Activated T-helper 2 cell treated with anti-CD3 and anti-CD28 coated beads, Interferon-gamma antibody, Interleukin-2, Interleukin-4, amounts not matched to agents 10 μg/mL and 5 μg/mL and 100 μg/mL, durations not matched to agents 14 hours and 24 hours and 36 hours (primary cell): ENCODE measurements at regions not wholly inside any gene's neighbourhood (a gene's known extent, or its start where the extent isn't known, plus 50 kb on each side); places are given as distances from the start of the nearest gene placed in this dataset.

Source experiments
- DNase-seq: peaks from one replicate; pipeline ENCODE4 v3.0.0; 2021; ENCODE audit warnings: low spot score
- H3K27ac Mint-ChIP-seq: one replicate; pipeline ENCODE4 v1.8.0; 2021; ENCODE audit warnings: mixed read lengths
- H3K27me3 Mint-ChIP-seq: one replicate; pipeline ENCODE4 v1.8.0; 2021; ENCODE audit warnings: low read depth, mixed read lengths
- H3K36me3 Mint-ChIP-seq: one replicate; pipeline ENCODE4 v1.8.0; 2021; ENCODE audit warnings: low read depth, mixed read lengths
- H3K4me1 Mint-ChIP-seq: one replicate; pipeline ENCODE4 v1.8.0; 2021; ENCODE audit warnings: low read depth, mixed read lengths
- H3K4me3 Mint-ChIP-seq: one replicate; pipeline ENCODE4 v1.8.0; 2021; ENCODE audit warnings: low read depth, mild to moderate bottlenecking, moderate library complexity, mixed read lengths
- H3K9me3 Mint-ChIP-seq: one replicate; pipeline ENCODE4 v1.8.0; 2021; ENCODE audit warnings: mixed read lengths
- intact Hi-C: fragments of 100-400 bp; cut with micrococcal nuclease; formaldehyde crosslinking; loops from one replicate; pipeline ENCODE4 v1.15.1; 2023

DNA sequence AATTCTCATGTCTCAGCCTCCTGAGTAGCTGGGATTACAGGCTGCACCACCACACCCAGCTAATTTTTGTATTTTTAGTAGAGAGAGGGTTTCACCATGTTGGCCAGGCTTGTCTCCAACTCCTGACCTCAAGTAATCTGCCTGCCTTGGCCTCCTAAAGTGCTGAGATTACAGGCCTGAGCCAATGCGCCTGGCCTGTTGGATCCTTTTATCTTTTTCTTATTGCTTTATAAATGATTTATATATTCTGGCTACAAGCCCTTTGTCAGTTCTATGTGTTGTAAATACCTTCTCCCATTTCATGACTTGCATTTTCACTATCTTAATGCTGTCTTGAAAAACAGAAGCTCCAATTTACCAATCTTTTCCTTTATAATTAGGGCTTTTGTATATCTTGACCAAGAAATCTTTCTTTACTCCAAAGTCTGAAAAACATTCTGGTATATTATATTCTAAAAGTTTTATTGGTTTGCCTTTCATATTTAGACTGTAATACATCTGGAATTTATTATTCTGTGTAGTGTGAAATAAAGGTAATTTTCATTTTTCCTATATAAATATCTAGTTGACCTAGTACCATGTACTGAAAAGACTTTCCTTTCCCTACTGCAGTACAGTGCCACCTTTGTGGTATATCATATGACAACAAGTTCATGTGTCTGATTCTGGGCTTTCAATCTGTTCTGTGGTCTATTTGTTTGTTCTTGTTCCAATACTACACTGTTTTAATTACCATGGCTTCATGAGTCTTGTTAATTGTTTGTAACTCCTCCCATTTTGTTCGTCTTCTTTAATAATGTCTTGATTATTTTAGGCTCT is 52.9 kb upstream of the RNU6-1 start:
- H3K27me3 Mint-ChIP-seq: peaks cover 16% of the 10 kb centered on the region

DNA sequence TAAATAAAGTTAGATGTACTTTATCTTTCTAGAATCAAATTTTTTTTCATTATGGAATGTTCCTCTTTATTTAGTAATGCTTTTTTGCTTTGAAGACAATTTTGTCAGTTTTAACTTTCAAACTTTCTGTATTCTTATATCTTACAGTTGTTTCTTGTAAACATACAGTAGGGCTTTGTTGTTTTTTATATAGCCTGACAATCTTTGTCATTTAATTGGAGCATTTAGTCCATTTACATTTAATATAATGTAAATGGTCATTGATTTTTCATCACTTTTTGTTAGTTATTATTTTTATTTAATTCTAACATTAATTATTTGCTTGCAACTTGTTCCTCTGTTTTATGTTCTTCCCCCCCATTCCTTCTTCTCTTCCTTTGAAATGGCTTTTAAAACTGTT is 55.4 kb upstream of the RNU6-1 start:
- intact Hi-C loops: no loop called here
- Mint-ChIP-seq H3K27me3 (peaks cover 4% of the 10 kb centered on the region), H3K9me3 (peaks cover 7% of the 10 kb centered on the region), H3K4me1 (no peaks in the 10 kb centered on the region), H3K36me3 (no peaks in the 10 kb centered on the region), H3K4me3 (no peak overlapping the region), H3K27ac (no peak overlapping the region)
- DNase-seq: no peak

More for the DNA sequence above, 52.9 kb upstream of the RNU6-1 start:
- no peaks in the 10 kb centered on the region for H3K36me3 Mint-ChIP-seq
- no peak overlapping the region for H3K4me3 Mint-ChIP-seq
- no peak overlapping the region for H3K27ac Mint-ChIP-seq
- intact Hi-C loops: no loop called here
- no peak for DNase-seq
- H3K9me3 Mint-ChIP-seq: peaks cover 18% of the 10 kb centered on the region
- peaks cover 5% of the 10 kb centered on the region for H3K4me1 Mint-ChIP-seq

DNA sequence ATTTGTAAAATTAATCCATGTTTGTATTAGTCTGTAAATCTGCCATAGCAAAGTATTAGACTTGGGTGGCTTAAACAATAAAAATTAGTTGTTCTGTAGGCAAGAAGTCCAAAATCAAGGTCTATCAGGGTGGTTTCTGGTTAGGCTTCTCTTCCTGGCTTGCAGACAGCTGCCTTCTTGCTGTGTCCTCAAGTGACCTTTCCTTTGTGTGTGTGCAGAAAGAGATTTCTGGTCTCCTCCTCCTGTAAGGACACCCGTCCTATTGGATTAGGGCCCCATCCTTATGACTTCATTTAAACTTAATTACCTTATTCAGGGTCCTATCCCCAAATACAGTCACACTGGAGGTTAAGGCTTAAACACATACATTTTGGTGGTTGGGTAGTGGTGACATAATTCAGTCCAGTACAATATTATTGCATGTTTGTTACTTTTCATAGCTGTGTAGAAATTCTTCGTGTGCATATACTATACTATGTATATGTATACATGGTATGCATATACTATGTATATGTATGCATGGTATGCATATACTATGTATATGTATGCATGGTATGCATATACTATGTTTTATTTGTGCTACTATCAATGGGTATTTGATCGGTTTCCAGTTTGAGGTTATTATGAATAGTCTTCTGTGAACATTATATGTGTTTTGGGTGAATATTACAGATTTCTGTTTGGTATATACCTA is 57.9 kb upstream of the RNU6-1 start:
- Mint-ChIP-seq H3K27me3 (peaks cover 4% of the 10 kb centered on the region), H3K9me3 (peaks cover 7% of the 10 kb centered on the region), H3K4me1 (no peaks in the 10 kb centered on the region), H3K4me3 (no peak overlapping the region), H3K27ac (no peak overlapping the region), H3K36me3 (no peaks in the 10 kb centered on the region)
- DNase-seq: no peak
- intact Hi-C loops: no loop called here

DNA sequence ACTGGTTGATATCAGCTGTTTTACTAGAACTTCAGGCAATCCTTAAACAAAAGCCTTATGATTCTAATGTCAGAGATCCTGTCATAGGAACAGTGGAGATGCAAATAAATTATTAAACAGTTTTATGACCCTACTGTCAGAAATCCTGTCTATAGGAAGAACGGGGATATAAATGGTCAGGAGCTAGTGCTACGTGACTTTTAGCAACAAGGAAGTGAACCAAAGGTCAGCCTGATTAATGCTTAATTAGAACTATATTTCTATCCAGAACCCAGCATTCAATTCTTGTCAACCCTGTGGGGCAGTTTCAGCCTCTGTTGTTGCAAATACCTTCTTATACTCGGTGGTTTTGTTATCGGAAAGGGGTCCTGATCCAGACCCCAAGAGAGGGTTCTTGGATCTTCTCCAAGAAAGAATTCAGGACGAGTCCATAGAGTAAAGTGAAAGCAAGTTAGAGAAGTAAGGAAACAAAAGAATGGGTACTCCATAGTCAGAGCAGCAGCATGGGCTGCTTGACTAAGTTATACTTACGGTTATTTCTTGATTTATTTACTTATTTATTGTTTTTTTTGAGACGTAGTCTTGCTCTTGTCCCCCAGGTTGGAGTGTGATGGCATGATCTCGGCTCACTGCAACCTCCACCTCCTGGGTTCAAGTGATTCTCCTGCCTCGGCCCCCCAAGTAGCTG is 59.9 kb upstream of the RNU6-1 start:
- peaks cover 4% of the 10 kb centered on the region for H3K27me3 Mint-ChIP-seq
- no peak for DNase-seq
- H3K4me3 Mint-ChIP-seq: no peak overlapping the region
- no peaks in the 10 kb centered on the region for H3K36me3 Mint-ChIP-seq
- no peak overlapping the region for H3K27ac Mint-ChIP-seq
- H3K4me1 Mint-ChIP-seq: no peaks in the 10 kb centered on the region
- intact Hi-C loops: no loop called here
- peaks cover 7% of the 10 kb centered on the region for H3K9me3 Mint-ChIP-seq

DNA sequence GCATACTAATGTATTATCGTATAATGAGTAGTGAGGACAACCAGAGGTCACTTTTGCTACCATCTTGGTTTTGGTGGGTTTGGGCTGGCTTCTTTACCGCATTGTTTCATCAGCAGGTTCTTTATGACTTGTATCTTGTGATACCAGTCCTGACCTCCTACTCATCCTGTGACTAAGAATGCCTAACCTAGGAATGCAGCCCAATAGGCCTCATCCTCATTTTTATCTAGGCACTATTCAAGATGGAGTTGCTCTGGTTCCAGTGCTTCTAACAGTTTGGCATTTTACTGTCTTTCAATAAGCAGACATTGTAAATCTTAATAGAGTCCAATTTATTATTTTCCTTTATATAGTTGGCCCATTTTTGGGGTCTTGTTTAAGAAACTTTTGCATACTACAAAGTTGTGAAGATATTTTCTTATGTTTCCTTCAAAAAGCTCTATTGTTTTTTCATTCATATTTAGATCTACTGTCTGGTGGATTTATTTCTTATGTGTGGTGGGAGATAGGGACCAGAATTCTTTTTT is 60.8 kb upstream of the RNU6-1 start:
- no peaks in the 10 kb centered on the region for H3K4me1 Mint-ChIP-seq
- H3K4me3 Mint-ChIP-seq: no peak overlapping the region
- intact Hi-C loops: no loop called here
- peaks cover 3% of the 10 kb centered on the region for H3K9me3 Mint-ChIP-seq
- peaks cover 5% of the 10 kb centered on the region for H3K27me3 Mint-ChIP-seq
- no peak overlapping the region for H3K27ac Mint-ChIP-seq
- no peak for DNase-seq
- no peaks in the 10 kb centered on the region for H3K36me3 Mint-ChIP-seq

DNA sequence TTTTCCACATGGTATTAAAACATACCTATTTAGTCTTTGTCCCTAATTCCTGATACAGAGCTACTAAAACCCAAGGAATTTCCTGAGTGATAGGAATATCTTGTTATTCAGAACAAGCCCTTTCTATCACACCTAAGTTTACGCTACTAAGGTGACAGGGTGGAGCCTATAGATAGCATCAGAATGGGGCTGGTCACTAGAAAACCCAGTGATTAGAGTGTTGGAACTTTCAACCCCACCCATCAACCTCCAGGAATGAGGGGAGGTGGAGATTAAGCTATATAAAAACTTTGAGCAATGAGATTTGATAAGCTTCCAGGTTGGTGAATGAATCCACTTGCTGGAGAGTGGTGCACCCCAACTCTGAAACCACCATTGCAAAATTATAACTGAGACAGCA is 62.1 kb upstream of the RNU6-1 start:
- no peak overlapping the region for H3K27ac Mint-ChIP-seq
- H3K4me3 Mint-ChIP-seq: no peak overlapping the region
- no peaks in the 10 kb centered on the region for H3K36me3 Mint-ChIP-seq
- intact Hi-C loops: no loop called here
- H3K9me3 Mint-ChIP-seq: no peaks in the 10 kb centered on the region
- peaks cover 10% of the 10 kb centered on the region for H3K27me3 Mint-ChIP-seq
- no peak for DNase-seq
- no peaks in the 10 kb centered on the region for H3K4me1 Mint-ChIP-seq

DNA sequence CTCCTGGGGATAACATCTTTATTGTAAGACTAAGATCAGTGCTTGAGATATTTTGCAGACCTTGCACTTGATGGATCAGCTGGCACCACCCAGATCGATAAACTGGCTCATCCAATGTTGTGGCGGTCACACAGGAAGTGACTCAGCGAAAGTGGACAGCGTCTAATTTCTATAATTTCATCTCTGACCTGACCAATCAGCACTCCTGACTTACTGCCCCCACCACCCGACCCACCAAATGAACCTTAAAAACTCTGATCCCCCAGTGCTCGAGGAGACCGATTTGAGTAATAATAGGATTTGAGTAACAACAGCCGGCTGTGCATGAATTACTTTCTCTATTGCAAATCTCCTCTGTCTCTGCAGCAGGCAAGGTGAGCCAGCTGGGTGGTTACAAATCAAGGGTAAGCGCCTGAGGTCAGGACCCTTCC is 62.7 kb upstream of the RNU6-1 start:
- H3K4me1 Mint-ChIP-seq: no peaks in the 10 kb centered on the region
- no peaks in the 10 kb centered on the region for H3K36me3 Mint-ChIP-seq
- no peaks in the 10 kb centered on the region for H3K9me3 Mint-ChIP-seq

DNA sequence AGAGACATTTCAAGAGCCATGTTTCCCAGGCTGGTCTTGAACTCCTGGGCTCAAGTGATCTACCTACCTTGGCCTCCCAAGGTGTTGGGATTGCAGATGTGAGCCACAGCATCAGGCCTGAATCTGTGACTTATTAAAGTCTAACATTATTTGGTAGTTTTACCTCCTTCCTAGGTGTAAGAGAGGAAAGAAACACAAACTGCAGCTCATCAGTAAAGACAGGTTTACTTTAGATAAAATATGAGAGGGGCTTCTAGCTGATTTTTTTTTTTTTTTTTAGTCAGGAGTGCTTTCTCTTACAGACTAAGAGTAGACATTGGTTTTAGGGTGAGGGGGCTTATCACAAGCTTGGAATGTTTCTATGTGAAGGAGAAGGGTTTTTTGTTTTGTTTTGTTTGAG is 63.9 kb upstream of the RNU6-1 start:
- H3K9me3 Mint-ChIP-seq: peaks cover 3% of the 10 kb centered on the region

More for the DNA sequence above, 62.7 kb upstream of the RNU6-1 start:
- no peak overlapping the region for H3K4me3 Mint-ChIP-seq
- intact Hi-C loops: no loop called here
- no peak for DNase-seq
- no peak overlapping the region for H3K27ac Mint-ChIP-seq
- H3K27me3 Mint-ChIP-seq: peaks cover 10% of the 10 kb centered on the region

DNA sequence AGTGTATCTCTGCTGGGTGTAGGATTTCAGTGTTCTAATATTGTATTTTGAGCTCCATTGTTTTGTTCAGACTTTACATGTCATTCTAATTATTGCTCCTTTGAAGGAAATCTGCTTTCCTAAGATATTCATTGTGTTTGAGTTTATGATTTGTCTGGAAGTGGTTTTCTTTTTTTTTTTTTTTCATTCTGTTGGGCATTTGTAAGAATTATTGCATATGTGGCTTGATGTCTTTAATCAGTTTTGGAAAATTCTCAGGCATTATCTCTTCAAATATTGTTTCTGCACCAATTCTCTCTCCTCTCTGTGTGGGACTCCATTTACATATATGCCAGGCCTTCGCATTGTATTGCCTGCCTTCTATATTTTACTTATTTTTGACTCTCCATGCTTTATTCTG is 65.8 kb upstream of the RNU6-1 start:
- Mint-ChIP-seq H3K27ac (no peak overlapping the region), H3K36me3 (no peaks in the 10 kb centered on the region)

More for the DNA sequence above, 63.9 kb upstream of the RNU6-1 start:
- Mint-ChIP-seq H3K27ac (no peak overlapping the region), H3K27me3 (peaks cover 10% of the 10 kb centered on the region), H3K4me3 (no peak overlapping the region), H3K4me1 (no peaks in the 10 kb centered on the region), H3K36me3 (no peaks in the 10 kb centered on the region)
- no peak for DNase-seq
- intact Hi-C loops: no loop called here

DNA sequence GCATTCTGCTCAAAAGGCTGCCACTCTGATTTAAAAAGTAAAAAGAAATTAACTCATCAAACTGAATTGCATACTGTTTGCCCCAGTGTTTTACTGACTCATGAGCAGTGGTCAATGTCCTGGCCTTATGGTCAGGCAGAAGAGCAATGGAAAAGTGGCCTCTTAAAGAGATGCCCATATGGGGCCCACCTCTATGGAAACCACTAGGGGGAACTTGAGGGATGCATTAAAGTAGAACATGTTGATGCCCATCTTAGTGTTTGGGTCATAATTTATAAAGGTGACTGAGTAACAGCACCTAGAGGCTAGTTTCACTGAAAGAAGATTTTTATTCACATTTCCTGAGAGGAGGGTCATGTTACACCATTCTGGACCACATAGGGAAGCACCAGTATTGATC is 66.5 kb upstream of the RNU6-1 start:
- intact Hi-C loops: no loop called here
- no peak overlapping the region for H3K4me3 Mint-ChIP-seq

More for the DNA sequence above, 65.8 kb upstream of the RNU6-1 start:
- Mint-ChIP-seq H3K27me3 (peaks cover 10% of the 10 kb centered on the region), H3K4me1 (no peaks in the 10 kb centered on the region), H3K9me3 (peaks cover 9% of the 10 kb centered on the region), H3K4me3 (no peak overlapping the region)
- intact Hi-C loops: no loop called here
- DNase-seq: no peak

DNA sequence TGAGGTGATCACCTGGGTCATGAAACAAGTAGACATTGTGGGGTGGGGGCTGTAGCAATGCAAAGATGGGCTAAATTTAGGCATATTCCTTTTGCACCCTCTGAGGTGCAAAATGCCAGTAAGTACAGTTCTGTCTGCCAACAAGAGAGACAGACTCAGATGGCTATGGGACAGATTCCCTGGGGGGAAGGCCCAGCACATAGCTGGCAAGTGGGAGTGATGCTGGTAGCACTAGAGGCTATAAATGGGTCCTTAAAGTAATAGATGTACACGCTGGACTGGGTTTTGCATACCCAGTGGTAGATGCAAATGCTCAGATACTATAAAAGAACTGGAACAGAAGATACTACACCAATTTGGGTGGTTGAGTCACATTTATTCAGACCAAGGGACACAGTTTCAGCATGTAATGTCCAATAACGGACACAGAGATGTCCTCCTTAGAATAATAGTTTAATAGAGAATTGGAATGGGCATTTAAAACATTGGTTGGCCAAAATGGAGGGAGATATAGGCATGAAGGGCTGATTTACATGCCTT is 67.4 kb upstream of the RNU6-1 start:
- peaks cover 9% of the 10 kb centered on the region for H3K9me3 Mint-ChIP-seq
- intact Hi-C loops: no loop called here
- no peak overlapping the region for H3K4me3 Mint-ChIP-seq
- H3K36me3 Mint-ChIP-seq: no peaks in the 10 kb centered on the region
- peaks cover 10% of the 10 kb centered on the region for H3K27me3 Mint-ChIP-seq
- H3K4me1 Mint-ChIP-seq: no peaks in the 10 kb centered on the region
- H3K27ac Mint-ChIP-seq: no peak overlapping the region
- DNase-seq: no peak

More for the DNA sequence above, 66.5 kb upstream of the RNU6-1 start:
- Mint-ChIP-seq H3K27me3 (peaks cover 10% of the 10 kb centered on the region), H3K27ac (no peak overlapping the region), H3K9me3 (peaks cover 9% of the 10 kb centered on the region), H3K36me3 (no peaks in the 10 kb centered on the region), H3K4me1 (no peaks in the 10 kb centered on the region)
- DNase-seq: no peak

DNA sequence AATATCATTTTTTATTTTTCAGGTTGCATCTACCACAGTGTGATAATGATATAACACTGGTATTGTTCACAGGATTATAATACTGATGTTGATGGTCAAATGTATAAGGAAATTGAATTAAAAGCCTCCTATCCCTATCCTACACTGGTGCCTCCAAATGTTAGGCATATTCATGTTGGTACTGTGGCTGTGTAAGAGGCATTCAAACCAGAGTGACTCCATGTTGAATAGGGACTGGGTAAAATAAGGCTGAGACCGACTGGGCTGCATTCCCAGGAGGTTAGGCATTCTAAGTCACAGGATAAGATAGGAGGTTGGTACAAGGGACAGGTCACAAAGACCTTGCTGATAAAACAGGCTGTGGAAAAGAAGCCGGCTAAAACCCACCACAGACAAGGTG is 68.9 kb upstream of the RNU6-1 start:
- Mint-ChIP-seq H3K36me3 (no peaks in the 10 kb centered on the region), H3K9me3 (peaks cover 9% of the 10 kb centered on the region), H3K4me1 (no peaks in the 10 kb centered on the region), H3K27me3 (peaks cover 10% of the 10 kb centered on the region), H3K4me3 (no peak overlapping the region), H3K27ac (no peak overlapping the region)
- DNase-seq: no peak
- intact Hi-C loops: no loop called here
